ENCODE measurements at regions not wholly inside any gene's neighbourhood (a gene's known extent, or its start where the extent isn't known, plus 50 kb on each side); places are given as distances from the start of the nearest gene placed in this dataset.

- H3K4me2 ChIP-seq (ENCODE audit: extremely low read depth, insufficient read depth, low read length): no peak overlapping the region
- no peaks in the 10 kb centered on the region for H3K9me3 ChIP-seq (ENCODE audit: control insufficient read depth, insufficient read depth, low read depth, low read length)
- no peak overlapping the region for H3K9ac ChIP-seq (ENCODE audit: insufficient read depth, low read length)
- H3K79me2 ChIP-seq (ENCODE audit: control insufficient read depth, insufficient read depth, low read length): no peaks in the 10 kb centered on the region
- no peaks in the 10 kb centered on the region for H3K4me1 ChIP-seq (ENCODE audit: control insufficient read depth, extremely low read depth, insufficient read depth, low read length)
- H2AFZ ChIP-seq (ENCODE audit: low read length): no peak overlapping the region
- H3K4me3 ChIP-seq (replicated peaks in 1 of 4; ENCODE audit: control extremely low read depth in 1 of 4, insufficient read depth in 1 of 4, low read depth in 3 of 4, low read length in 4 of 4): no peak overlapping the region
- DNase-seq (ENCODE audit: low read depth in 2 of 2): no peak
- no peak overlapping the region for H3K27ac ChIP-seq (ENCODE audit: insufficient read depth, low read length)
- H4K20me1 ChIP-seq (ENCODE audit: control insufficient read depth, extremely low read depth, insufficient read depth, low read length): no peaks in the 10 kb centered on the region
- TF ChIP-seq, protein P1, sequence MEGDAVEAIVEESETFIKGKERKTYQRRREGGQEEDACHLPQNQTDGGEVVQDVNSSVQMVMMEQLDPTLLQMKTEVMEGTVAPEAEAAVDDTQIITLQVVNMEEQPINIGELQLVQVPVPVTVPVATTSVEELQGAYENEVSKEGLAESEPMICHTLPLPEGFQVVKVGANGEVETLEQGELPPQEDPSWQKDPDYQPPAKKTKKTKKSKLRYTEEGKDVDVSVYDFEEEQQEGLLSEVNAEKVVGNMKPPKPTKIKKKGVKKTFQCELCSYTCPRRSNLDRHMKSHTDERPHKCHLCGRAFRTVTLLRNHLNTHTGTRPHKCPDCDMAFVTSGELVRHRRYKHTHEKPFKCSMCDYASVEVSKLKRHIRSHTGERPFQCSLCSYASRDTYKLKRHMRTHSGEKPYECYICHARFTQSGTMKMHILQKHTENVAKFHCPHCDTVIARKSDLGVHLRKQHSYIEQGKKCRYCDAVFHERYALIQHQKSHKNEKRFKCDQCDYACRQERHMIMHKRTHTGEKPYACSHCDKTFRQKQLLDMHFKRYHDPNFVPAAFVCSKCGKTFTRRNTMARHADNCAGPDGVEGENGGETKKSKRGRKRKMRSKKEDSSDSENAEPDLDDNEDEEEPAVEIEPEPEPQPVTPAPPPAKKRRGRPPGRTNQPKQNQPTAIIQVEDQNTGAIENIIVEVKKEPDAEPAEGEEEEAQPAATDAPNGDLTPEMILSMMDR (conservative IDR thresholded peaks at IDR 0.05 in 1 of 2, IDR thresholded peaks at IDR 0.05 in 1 of 2; ENCODE audit: low read depth in 1 of 2, low read length in 2 of 2): no peak
- TF ChIP-seq EZH2 (IDR thresholded peaks at IDR 0.05; ENCODE audit: low read length, missing control alignments): no peak
- H3K27me3 ChIP-seq (ENCODE audit: control insufficient read depth, insufficient read depth, low read length): no peaks in the 10 kb centered on the region
- H3K36me3 ChIP-seq (ENCODE audit: control insufficient read depth, insufficient read depth, low read length): no peaks in the 10 kb centered on the region
Measured at GRCh38 chr17:65290616-65291015, 153.4 kb downstream of the RGS9 start.

DNA sequence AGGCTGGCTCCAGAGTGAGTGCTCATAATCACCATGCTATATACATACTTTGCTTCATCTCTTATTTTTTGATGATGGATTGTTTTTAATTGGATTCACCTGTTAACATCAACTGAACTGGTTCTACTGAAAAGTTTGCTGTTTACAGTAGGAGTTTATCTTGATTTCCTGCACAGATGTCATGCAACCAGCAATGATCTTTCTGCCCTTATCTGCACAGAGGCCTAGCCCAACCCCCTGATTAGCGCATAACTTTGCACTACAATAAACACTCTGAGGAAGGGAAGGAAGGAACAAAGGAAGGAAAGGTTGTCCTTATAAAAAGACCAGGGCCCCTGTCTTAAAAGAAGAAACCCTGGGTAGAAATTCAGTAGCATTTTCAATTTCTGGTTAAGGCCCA, 152.9 kb downstream of the RGS9 start:
- no peaks in the 10 kb centered on the region for H4K20me1 ChIP-seq (ENCODE audit: control insufficient read depth, extremely low read depth, insufficient read depth, low read length)
- no peaks in the 10 kb centered on the region for H3K36me3 ChIP-seq (ENCODE audit: control insufficient read depth, insufficient read depth, low read length)
- H3K9ac ChIP-seq (ENCODE audit: insufficient read depth, low read length): no peak overlapping the region
- H3K27me3 ChIP-seq (ENCODE audit: control insufficient read depth, insufficient read depth, low read length): no peaks in the 10 kb centered on the region
- H3K27ac ChIP-seq (ENCODE audit: insufficient read depth, low read length): no peak overlapping the region
- no peaks in the 10 kb centered on the region for H3K4me1 ChIP-seq (ENCODE audit: control insufficient read depth, extremely low read depth, insufficient read depth, low read length)
- no peak for DNase-seq (ENCODE audit: low read depth in 2 of 2)
- no peak overlapping the region for H2AFZ ChIP-seq (ENCODE audit: low read length)
- H3K4me2 ChIP-seq (ENCODE audit: extremely low read depth, insufficient read depth, low read length): no peak overlapping the region
- no peak for TF ChIP-seq EZH2 (IDR thresholded peaks at IDR 0.05; ENCODE audit: low read length, missing control alignments)
- H3K4me3 ChIP-seq (replicated peaks in 1 of 4; ENCODE audit: control extremely low read depth in 1 of 4, insufficient read depth in 1 of 4, low read depth in 3 of 4, low read length in 4 of 4): no peak overlapping the region
- no peaks in the 10 kb centered on the region for H3K79me2 ChIP-seq (ENCODE audit: control insufficient read depth, insufficient read depth, low read length)
- no peaks in the 10 kb centered on the region for H3K9me3 ChIP-seq (ENCODE audit: control insufficient read depth, insufficient read depth, low read depth, low read length)

DNA sequence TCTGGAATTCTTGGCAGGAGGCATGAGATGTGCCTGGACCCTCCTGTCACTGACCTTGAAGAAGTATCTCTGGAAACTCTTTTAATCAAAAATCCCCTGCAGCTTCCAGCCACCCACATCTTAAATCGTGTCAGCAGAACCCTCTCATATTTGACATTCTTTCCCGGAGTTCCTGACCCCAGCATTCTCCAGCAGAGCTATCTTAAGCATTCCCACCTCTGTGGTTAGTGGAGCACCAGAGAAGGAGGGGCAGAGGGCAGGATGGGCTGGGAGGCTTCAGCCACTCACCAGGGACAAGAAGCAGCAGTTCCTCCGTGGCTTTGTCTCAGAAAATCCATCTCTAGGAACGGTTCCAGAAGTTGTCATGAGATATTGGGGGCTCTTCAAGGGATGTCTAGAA, 149.9 kb downstream of the RGS9 start:
- Histone ChIP-seq H3K4me3 (replicated peaks in 1 of 4; ENCODE audit: control extremely low read depth in 1 of 4, insufficient read depth in 1 of 4, low read depth in 3 of 4, low read length in 4 of 4) (no peak overlapping the region), H3K4me1 (ENCODE audit: control insufficient read depth, extremely low read depth, insufficient read depth, low read length) (no peaks in the 10 kb centered on the region), H4K20me1 (ENCODE audit: control insufficient read depth, extremely low read depth, insufficient read depth, low read length) (no peaks in the 10 kb centered on the region), H3K27ac (ENCODE audit: insufficient read depth, low read length) (no peak overlapping the region), H3K36me3 (ENCODE audit: control insufficient read depth, insufficient read depth, low read length) (no peaks in the 10 kb centered on the region), H3K4me2 (ENCODE audit: extremely low read depth, insufficient read depth, low read length) (no peak overlapping the region), H2AFZ (ENCODE audit: low read length) (no peak overlapping the region), H3K79me2 (ENCODE audit: control insufficient read depth, insufficient read depth, low read length) (no peaks in the 10 kb centered on the region), H3K9me3 (ENCODE audit: control insufficient read depth, insufficient read depth, low read depth, low read length) (no peaks in the 10 kb centered on the region), H3K9ac (ENCODE audit: insufficient read depth, low read length) (no peak overlapping the region), H3K27me3 (ENCODE audit: control insufficient read depth, insufficient read depth, low read length) (no peaks in the 10 kb centered on the region)
- peak in 1 of 2 donors; percentile 87 for DNase-seq (ENCODE audit: low read depth in 2 of 2)
- TF ChIP-seq, protein P1 (conservative IDR thresholded peaks at IDR 0.05 in 1 of 2, IDR thresholded peaks at IDR 0.05 in 1 of 2; ENCODE audit: low read depth in 1 of 2, low read length in 2 of 2): no peak
- no peak for TF ChIP-seq EZH2 (IDR thresholded peaks at IDR 0.05; ENCODE audit: low read length, missing control alignments)

Measured in fibroblast of lung (primary cell).